ENCODE measurements at regions not wholly inside any gene's neighbourhood (a gene's known extent, or its start where the extent isn't known, plus 50 kb on each side); places are given as distances from the start of the nearest gene placed in this dataset.
A peak's percentile ranks its signal among the peaks of the same experiment; 100 is the strongest.
"Not testable (repeated sequence)": the region's sequence is repeated elsewhere in the genome, so short reads cannot be mapped to it uniquely, and the experiment has no call there.

GRCh38 chr2:83365476-83365875 is 1093.6 kb downstream of the SUCLG1 start:
- no peak overlapping the region for H3K4me3 ChIP-seq (ENCODE audit: low read depth, low read length)
- no peak for TF ChIP-seq CTCF (IDR thresholded peaks at IDR 0.05; ENCODE audit: low read depth, low read length)
- DNase-seq (ENCODE audit: low read depth, low spot score) = no peak
- in situ Hi-C loops (cut with HindIII; ENCODE audit: low sequenced_read_pairs) = no loop called here

- peak; percentile 3 for DNase-seq (ENCODE audit: low read depth, low spot score)
- no peak for TF ChIP-seq CTCF (IDR thresholded peaks at IDR 0.05; ENCODE audit: low read depth, low read length)
- in situ Hi-C loops (cut with HindIII; ENCODE audit: low sequenced_read_pairs) = no loop called here
- H3K4me3 ChIP-seq (ENCODE audit: low read depth, low read length) = no peak overlapping the region
These were observed 1094.8 kb downstream of the SUCLG1 start for GRCh38 chr2:83364264-83364663.

- DNase-seq (ENCODE audit: low read depth, low spot score); in situ Hi-C loops (cut with HindIII; ENCODE audit: low sequenced_read_pairs); H3K4me3 ChIP-seq (ENCODE audit: low read depth, low read length): not testable (repeated sequence)
These were observed 1095.9 kb downstream of the SUCLG1 start for GRCh38 chr2:83363138-83363537.

GRCh38 chr2:83359336-83359735 is 1099.7 kb downstream of the SUCLG1 start:
- in situ Hi-C loops (cut with HindIII; ENCODE audit: low sequenced_read_pairs) = no loop called here
- no peak for TF ChIP-seq CTCF (IDR thresholded peaks at IDR 0.05; ENCODE audit: low read depth, low read length)
- DNase-seq (ENCODE audit: low read depth, low spot score) = no peak
- no peak overlapping the region for H3K4me3 ChIP-seq (ENCODE audit: low read depth, low read length)

GRCh38 chr2:83342860-83343329 is 1116.2 kb downstream of the SUCLG1 start:
- no peak for DNase-seq (ENCODE audit: low read depth, low spot score)
- no peak overlapping the region for H3K4me3 ChIP-seq (ENCODE audit: low read depth, low read length)
- TF ChIP-seq CTCF (IDR thresholded peaks at IDR 0.05; ENCODE audit: low read depth, low read length) = no peak
- in situ Hi-C loops (cut with HindIII; ENCODE audit: low sequenced_read_pairs) = no loop called here

- in situ Hi-C loops (cut with HindIII; ENCODE audit: low sequenced_read_pairs) = no loop called here
- no peak for TF ChIP-seq CTCF (IDR thresholded peaks at IDR 0.05; ENCODE audit: low read depth, low read length)
- DNase-seq (ENCODE audit: low read depth, low spot score) = no peak
- no peak overlapping the region for H3K4me3 ChIP-seq (ENCODE audit: low read depth, low read length)
These were observed 1118.7 kb downstream of the SUCLG1 start for GRCh38 chr2:83340424-83340823.

GRCh38 chr2:83339942-83340341 is 1119.1 kb downstream of the SUCLG1 start:
- DNase-seq (ENCODE audit: low read depth, low spot score); in situ Hi-C loops (cut with HindIII; ENCODE audit: low sequenced_read_pairs); H3K4me3 ChIP-seq (ENCODE audit: low read depth, low read length): not testable (repeated sequence)

- in situ Hi-C loops (cut with HindIII; ENCODE audit: low sequenced_read_pairs) = no loop called here
- no peak for TF ChIP-seq CTCF (IDR thresholded peaks at IDR 0.05; ENCODE audit: low read depth, low read length)
- DNase-seq (ENCODE audit: low read depth, low spot score) = no peak
- no peak overlapping the region for H3K4me3 ChIP-seq (ENCODE audit: low read depth, low read length)
These were observed 1127.3 kb downstream of the SUCLG1 start for GRCh38 chr2:83331810-83332209.

Data from astrocyte of the spinal cord (primary cell).